HG03354 (cell line): ENCODE measurements at regions not wholly inside any gene's neighbourhood (a gene's known extent, or its start where the extent isn't known, plus 50 kb on each side); places are given as distances from the start of the nearest gene placed in this dataset.
"Not testable (repeated sequence)": the region's sequence is repeated elsewhere in the genome, so short reads cannot be mapped to it uniquely, and the experiment has no call there.

Source experiments
- ATAC-seq: cut with Tn5 transposase; IDR thresholded peaks from one replicate; pipeline ENCODE4 v1.9.1; 2021; ENCODE audit warnings: mild to moderate bottlenecking; ENCODE audit not compliant: unreplicated experiment, poor library complexity, severe bottlenecking

DNA sequence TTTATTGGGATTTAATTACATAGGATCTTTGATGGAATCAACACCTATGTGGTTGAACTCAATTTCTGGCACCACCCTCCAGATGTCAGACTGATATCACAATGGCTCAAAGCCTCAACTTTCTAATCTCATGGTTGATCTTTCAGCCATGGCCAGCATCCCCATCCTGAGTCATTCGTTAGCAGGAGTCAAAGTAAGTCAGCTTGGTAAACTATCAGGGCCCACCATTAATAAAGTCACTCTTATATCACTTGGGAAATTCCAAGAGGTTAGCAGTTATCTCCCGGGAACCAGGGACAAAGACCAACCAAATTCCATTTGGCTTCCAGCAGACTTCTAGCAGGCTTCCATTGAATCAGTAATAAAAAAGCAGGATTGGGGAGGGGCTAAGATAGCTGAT, 50.7 kb upstream of the TNFSF4 start:
- no peak for ATAC-seq

DNA sequence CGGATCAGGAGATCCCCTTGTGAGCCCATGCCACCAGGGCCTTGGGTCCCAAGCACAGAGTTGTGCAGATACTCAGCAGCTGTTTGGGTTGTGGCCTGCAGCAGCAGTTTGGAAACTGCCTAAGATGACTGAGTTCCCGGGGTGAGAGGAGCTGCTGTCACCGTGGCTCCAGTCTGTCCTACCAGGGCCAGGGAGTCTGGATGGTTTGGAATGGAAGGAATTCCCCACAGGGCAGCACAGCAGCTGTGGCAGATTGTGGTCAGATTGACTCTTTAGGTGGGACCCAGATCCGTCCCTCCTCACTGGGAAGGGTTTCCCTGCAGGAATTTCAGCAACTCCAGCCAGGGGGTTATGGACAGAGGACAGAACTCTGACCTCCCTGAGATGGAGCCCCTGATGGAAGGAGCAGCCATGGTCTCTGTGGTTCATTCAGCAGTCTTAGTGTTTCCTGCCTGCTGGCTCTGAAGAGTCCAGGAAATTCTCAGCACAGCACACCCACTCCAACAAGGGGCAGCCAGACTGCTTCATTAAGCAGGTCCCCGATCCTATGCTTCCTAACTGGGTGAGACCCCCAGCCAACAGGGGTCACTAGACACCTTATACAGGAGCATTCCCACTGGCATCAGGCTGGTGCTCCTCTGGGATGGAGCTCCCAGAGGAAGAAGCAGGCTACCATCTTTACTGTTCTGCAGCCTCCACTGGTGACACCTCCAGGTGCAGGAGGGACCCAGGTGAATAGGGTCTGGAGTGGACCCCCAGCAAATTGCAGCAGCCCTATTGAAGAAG, 51.5 kb upstream of the TNFSF4 start:
- ATAC-seq: no peak

DNA sequence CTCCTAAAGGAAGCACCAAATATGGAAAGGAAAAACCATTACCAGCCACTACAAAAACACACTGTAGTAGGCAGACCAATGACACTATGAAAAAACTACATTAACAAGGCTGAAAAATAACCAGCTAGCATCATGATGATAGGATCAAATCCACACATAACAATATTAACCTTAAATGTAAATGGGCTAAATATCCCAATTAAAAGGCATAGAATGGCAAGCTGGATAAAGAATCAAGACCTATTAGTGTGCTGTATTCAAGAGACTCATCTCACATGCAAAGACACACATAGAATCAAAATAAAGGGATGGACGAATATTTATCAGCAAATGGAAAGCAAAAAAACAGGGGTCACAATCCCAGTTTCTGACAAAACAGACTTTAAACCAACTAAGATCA, 53.2 kb upstream of the TNFSF4 start:
- not testable (repeated sequence) for ATAC-seq

DNA sequence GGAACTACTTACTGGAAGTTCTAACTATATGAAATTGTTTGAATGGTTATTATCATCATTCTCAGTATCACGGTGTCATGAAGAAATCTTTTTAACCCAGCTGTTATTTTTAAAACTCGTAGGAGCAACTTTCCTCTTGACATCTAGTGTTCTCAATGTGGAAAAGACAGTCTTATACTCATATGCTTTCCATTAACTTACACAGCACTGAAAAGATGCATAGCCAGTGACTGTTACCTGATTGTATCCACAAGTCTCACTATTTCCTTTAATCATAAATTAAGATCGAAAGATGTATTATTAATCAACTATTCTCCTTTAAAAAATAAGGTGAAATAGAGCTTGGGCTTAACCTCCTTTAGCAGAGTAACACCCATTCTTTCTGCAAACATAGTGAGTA, 59.7 kb upstream of the TNFSF4 start:
- no peak for ATAC-seq

DNA sequence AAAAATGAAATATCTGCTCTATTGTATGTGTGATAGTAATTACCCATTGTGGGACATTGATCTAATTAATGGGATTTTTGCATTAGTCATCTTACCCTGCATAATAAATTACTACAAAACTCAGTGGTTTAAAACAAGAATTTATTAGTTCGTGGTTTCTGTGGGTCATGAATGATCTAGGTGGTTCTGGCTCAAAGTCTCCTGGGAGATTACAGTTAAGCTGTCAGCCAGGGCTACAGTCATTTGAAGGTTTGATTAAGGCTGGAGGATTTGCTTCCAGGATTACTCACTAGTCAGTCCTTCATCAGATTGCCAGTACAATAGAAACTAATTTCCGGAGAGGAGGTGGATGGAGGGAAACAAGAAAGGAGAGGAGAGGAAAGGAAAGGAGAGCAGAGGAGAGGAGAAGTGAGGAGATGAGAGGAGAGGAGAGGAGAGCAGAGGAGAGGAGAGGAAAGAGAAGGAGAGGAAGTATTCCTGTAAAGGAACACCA, 60.4 kb upstream of the TNFSF4 start:
- no peak for ATAC-seq

DNA sequence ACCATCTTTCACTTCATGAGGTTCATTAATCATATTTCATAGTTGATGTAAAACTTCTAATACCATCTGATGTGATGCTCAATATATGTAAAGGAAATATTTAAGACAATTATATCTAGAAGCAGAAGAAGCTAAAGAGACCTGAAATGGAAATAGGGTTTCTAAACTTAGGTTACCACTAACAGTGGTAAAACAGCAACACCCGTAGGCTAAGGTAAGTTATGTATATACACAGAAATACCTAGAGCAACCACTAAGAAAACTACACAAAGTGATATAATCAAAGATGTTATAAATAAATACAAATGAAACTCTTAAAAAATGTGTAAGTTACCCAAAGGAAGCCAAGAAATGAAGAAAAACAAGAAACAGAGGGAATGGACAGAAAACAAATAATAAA, 61.1 kb upstream of the TNFSF4 start:
- ATAC-seq: no peak

DNA sequence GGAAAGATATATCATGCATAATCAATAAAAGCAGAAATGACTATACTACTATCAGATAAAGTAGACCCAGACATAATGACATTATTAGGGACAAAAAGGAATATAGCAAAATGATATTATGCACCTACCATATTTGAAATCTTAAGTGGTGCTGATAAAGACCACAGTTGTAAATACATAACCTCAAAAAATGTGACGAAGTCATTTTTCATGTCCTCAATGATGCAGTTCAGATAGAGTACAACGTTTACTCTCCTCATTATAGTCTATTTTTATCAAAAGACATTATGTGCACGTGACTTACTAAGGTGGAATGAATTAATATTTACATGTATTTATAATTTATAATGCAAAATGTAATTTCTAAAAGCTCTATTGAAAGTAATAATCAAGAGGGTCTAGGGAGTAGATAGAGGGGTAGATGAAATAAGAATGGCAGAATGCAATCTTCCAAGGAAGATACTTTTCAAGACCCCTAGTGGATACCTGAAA, 61.7 kb upstream of the TNFSF4 start:
- ATAC-seq: no peak

DNA sequence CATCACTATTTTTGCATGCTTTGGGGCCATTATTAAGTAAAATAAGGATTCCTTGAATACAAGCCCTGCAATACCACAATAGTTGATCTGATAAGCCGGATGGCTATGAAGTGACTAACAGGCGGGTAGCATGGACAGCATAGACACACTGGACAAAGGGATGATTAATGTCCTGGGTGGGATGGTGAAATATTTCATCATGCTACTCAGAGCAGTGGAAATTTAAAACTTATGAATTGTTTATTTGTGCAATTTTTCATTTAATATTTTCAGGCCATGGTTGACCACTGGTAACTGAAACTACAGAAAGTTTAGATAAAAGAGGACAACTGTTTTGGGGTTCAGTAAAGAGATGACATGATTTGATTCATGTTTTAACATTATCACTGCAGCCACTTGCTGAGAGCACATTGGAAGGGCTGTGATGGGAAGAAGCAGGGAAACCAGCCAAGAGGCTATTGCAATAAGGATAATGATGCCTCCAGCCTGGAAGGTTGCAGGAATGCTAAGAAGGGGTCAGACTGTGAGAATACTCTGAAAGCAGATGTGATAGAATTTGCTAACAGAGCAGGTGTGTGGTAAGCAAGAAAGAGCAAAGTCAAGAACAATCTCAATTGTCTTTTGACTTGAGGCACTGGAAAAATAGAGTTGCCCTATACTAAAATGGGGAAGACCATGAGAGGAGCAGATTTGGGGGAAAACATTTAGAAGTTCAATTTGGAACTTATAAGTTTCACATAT, 62.5 kb upstream of the TNFSF4 start:
- no peak for ATAC-seq

DNA sequence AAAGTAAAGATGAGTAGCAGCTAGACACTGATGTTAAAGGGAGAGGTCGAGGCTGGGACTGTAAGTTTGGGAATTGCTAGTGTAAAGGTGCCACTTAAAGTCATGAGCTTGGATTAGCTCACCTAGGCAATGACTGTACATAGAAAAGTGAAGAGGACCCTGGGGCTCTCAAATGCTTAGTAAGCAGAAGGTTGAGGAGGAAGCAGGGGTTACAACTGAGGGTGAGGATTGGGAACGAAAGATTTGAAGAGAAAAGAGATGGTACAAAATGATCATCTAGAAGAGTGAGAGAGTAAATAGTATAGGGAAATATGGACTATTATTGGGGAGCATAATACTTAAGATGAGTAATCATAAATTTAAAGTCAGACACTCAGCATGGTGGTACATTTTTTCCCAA, 63.1 kb upstream of the TNFSF4 start:
- no peak for ATAC-seq

DNA sequence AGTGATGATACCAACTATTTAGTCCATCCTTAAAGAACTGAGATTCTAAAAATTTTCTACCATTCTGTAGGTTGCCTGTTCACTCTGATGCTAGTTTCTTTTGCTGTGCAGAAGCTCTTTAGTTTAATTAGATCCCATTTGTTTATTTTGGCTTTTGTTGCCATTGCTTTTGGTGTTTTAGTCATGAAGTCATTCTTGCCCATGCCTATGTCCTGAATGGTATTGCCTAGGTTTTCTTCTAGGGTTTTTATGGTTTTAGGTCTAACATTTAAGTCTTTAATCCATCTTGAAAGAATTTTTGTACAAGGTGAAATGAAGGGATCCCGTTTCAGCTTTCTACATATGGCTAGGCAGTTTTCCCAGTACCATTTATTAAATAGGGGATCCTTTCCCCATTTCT, 63.9 kb upstream of the TNFSF4 start:
- not testable (repeated sequence) for ATAC-seq

DNA sequence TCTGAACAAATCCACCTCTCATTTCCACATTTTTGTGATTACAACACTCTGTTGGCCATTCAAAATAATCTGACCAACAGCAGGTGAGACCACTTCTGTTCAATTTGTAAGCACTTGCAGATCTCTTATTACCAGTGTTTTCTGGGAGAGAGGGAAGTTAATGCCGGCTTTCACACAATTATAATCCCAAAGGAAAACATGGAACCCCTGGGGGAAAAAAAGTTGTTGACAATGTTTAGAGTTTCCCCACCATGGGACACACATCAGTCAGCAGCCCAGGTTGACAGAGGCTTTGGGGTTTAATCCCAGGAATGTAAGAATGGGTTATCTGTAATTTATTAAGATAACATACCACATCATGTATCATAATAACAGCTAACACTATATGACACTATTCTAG, 68.4 kb upstream of the TNFSF4 start:
- no peak for ATAC-seq

DNA sequence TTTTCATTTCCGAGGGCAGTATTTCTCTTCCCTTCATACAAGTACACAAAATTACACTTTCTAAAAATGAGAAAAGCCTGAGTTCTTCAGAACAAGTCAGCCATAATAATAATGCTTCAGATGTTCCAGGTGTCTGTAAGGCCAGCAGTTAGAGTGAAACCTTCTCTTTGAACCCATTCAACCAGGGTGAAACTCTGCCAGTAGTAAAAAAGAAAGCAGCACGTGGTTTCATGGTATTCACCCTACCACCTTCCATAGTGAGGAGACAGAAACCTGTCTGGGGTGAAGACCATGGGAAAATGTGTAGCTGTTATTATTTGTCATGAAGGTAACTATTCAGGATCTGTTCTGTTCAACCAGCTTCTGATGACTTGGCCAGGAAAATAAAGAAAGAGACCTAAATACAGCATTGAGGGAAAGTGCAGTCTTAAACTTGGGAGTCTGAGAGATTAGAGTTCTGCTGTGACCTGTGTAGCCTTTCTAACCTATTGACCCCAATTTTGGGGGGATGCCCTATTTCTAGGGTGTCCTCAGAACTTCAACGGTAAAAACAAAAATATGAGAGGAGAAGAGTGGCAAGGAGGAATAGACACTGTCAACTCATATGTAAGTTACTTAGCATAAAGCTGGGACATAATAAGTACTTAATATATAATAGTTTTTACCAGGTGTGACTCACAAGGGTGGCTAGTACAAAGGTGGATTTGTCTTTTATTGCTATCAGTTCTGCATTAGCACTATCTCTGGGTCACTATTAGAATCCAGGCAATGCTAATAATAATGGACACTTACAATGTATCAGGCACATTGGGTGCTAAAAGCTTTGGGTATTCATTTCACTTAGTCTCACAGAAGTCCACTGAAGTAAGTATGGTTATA, 70.0 kb upstream of the TNFSF4 start:
- ATAC-seq: peak; percentile 93

DNA sequence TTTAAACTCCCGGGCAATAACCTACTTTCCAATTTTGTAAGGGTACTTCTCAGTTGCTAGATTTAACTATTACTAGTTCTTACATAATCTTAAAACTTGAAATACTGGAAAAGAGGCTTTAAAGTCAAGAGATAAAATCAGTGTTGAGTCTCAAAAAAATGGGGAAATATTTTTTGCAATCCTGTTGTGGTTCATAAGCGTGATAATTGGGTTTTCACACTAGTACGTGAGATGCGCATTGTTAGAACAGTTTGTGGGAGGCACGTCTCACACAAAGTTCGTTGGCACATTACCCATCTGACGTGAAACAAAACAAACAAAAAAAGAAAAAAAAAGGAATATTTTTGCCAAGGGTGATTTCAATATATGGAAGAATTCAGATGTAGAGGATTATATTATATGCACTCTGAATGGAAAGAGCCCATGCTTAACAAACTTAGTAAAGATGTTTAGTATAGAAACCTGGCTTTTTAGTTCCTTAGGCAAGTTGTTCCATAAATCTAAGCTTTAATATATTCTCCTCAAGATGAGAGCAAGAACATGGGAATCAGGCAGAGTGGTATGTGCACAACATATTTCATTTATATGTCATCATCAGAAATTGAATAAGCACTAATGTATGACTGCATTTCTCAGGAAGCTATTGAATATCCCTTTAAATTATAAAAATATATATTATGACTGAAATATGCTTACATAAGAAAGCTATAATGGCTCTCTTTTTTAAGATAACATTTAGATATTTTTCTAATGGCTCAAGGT, 73.9 kb upstream of the TNFSF4 start:
- no peak for ATAC-seq

DNA sequence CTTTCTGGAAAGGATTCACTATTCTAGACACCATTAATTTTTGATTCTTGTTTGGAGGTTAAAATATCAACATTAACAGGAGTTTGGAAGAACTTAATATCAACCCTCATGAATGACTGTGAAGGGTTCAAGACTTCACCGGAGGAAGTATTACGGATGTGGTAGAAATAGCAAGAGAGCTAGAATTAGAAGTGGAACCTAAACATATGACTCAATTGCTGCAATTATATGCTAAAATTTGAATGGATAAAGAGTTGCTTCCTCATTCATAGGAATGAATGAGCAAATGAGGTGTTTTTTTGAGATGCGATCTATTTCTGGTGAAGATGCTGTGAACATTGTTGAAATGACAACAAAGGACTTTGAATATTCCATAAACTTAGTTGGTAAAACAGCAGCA, 77.9 kb upstream of the TNFSF4 start:
- ATAC-seq: no peak

DNA sequence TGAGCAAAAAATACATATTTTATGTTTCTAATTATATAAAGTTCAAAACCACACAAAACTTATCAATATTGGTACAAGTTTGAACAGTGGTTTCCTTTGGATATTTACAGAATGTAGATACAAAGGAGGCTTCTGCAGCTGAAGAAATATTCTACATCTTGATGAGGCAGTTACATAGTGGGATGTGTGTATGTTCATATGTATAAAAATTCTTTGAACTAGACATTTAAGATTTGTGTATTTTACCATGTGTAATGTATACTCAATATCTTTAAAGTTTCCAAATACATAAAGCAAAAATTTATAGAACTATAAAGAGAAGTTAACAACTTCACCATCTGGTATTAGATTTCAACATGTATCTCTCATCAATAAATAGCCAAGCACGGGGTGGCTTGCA, 80.7 kb upstream of the TNFSF4 start:
- no peak for ATAC-seq

DNA sequence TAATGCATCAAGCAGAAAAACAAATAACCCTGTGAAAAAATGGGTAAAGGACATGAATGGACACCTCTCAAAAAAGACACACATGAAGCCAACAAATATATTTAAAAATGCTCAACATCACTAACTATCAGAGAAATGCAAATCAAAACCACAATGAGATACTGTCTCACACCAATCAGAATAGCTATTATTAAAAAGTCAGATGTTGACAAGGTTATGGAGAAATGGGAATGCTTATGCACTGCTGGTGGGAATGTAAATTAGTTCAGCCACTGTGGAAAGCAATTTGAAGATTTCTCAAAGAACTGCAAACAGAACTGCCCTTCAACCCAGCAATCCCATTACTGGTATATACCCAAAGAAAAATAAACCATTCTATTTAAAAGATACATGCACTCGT, 86.6 kb upstream of the TNFSF4 start:
- ATAC-seq: no peak

DNA sequence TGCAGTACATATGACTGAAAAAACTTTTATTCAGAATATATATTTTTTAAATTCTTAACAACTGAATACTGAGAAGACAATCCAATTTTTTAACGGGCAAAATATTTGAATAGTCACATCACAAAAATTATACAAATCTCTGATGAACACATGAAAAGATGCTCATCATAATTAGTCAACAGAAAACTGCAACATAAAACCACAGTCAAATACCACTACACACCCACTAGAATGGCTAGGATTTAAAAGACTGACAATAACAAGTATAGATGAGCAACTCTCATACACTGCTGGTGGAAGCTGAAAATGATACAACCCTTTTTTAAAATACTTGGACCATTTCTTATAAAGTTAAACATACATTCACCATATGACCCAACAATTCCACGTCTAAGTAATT, 87.7 kb upstream of the TNFSF4 start:
- no peak for ATAC-seq

DNA sequence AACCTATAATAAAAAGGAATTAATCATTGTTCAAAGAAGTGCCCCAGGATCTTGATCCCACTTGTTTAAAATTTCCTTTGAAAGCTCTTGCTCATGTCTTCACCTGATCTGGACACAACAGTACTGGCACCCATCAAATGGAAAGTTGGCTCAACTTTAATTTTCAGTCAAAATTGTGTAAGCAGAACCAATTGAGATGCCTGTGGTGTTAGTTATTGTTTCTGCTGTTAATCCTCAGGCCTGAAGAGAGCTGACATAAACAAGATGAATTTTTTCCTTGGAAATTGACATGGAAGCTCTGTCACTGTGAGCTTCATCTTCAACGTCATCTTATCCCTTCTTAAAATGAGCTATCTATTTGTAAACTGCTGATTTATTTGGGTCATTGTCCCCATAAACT, 88.3 kb upstream of the TNFSF4 start:
- no peak for ATAC-seq

DNA sequence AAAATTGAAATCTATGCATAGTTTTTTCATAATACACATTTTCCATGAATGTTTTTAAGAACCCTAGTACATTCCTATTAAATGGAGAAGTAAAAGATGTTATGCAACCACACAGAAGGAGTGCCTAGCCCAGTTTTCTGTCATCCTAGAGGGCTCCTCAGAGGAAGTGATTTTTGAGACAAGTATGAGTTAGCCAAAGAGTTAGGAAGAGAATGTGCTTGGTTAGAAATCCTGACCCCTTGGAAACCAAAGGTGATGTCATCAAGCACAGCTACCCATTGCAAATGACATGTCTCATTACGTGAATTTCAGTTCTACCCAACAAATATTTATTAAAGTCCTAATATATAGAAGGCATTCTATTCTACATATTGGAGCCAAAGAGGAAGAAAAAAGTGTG, 88.9 kb upstream of the TNFSF4 start:
- no peak for ATAC-seq
